Neural cell (in vitro differentiated cells): ENCODE measurements at regions not wholly inside any gene's neighbourhood (a gene's known extent, or its start where the extent isn't known, plus 50 kb on each side); places are given as distances from the start of the nearest gene placed in this dataset.

Experiments used
- EP300 ChIP-seq: fragments of 450-650 bp; conservative IDR thresholded peaks from 2 replicates; pipeline ENCODE4 v1.6.1; 2014; ENCODE audit warnings: antibody characterized with exemption, mild to moderate bottlenecking, moderate library complexity; ENCODE audit not compliant: poor library complexity, severe bottlenecking
- TF ChIP-seq, protein P1 (sequence below): IDR thresholded peaks from 2 replicates; pipeline ENCODE4 v1.6.1; 2012; ENCODE audit warnings: borderline replicate concordance

DNA sequence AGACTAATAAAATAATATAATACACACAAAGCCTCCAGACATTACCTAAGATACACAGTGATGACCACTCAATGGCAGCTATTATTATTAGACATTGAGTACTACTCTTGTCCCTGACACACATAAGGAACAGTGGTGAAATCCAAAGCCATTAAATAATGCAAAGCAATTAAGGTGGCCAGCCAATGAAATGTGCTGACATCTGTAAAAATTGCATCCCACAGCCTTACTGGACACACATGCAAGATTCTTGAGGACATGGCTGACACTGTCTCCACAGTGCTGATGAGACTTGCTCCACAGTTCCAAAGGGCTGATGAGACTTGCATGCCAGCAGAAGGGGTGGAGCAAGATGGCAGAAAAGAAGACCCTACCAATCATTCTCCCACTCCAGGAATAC, 447.5 kb downstream of the IRX1 start:
- TF ChIP-seq, protein P1, sequence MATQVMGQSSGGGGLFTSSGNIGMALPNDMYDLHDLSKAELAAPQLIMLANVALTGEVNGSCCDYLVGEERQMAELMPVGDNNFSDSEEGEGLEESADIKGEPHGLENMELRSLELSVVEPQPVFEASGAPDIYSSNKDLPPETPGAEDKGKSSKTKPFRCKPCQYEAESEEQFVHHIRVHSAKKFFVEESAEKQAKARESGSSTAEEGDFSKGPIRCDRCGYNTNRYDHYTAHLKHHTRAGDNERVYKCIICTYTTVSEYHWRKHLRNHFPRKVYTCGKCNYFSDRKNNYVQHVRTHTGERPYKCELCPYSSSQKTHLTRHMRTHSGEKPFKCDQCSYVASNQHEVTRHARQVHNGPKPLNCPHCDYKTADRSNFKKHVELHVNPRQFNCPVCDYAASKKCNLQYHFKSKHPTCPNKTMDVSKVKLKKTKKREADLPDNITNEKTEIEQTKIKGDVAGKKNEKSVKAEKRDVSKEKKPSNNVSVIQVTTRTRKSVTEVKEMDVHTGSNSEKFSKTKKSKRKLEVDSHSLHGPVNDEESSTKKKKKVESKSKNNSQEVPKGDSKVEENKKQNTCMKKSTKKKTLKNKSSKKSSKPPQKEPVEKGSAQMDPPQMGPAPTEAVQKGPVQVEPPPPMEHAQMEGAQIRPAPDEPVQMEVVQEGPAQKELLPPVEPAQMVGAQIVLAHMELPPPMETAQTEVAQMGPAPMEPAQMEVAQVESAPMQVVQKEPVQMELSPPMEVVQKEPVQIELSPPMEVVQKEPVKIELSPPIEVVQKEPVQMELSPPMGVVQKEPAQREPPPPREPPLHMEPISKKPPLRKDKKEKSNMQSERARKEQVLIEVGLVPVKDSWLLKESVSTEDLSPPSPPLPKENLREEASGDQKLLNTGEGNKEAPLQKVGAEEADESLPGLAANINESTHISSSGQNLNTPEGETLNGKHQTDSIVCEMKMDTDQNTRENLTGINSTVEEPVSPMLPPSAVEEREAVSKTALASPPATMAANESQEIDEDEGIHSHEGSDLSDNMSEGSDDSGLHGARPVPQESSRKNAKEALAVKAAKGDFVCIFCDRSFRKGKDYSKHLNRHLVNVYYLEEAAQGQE = no peak
- TF ChIP-seq EP300 = no peak
